ENCODE measurements at regions not wholly inside any gene's neighbourhood (a gene's known extent, or its start where the extent isn't known, plus 50 kb on each side); places are given as distances from the start of the nearest gene placed in this dataset.

DNA sequence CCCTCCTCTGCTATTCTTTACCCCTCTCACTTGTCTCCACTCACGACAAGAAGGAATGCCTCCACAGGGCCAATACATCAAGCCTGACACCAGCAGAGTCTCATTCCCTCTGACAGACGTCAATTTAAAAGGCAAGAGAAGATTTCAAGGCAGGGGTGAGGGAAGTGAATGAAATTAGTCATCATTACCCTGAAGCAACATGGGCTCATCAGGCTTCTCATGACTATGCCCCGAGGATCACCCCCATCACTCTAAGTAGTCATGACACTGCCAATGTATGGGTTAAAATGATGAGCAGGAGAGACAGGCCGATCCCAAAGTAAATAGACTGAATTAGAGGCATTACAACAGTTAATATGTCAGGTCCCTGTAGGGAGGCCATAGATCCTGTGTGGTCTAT lies 504.4 kb downstream of the TLE4 start:
- no peak for TF ChIP-seq POLR2A (IDR thresholded peaks at IDR 0.05; ENCODE audit: extremely low read depth, insufficient read length)
- TF ChIP-seq, protein P1, sequence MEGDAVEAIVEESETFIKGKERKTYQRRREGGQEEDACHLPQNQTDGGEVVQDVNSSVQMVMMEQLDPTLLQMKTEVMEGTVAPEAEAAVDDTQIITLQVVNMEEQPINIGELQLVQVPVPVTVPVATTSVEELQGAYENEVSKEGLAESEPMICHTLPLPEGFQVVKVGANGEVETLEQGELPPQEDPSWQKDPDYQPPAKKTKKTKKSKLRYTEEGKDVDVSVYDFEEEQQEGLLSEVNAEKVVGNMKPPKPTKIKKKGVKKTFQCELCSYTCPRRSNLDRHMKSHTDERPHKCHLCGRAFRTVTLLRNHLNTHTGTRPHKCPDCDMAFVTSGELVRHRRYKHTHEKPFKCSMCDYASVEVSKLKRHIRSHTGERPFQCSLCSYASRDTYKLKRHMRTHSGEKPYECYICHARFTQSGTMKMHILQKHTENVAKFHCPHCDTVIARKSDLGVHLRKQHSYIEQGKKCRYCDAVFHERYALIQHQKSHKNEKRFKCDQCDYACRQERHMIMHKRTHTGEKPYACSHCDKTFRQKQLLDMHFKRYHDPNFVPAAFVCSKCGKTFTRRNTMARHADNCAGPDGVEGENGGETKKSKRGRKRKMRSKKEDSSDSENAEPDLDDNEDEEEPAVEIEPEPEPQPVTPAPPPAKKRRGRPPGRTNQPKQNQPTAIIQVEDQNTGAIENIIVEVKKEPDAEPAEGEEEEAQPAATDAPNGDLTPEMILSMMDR (IDR thresholded peaks at IDR 0.05; ENCODE audit: low read depth, low read length) = no peak
